WTC11 (cell line): ENCODE measurements at regions not wholly inside any gene's neighbourhood (a gene's known extent, or its start where the extent isn't known, plus 50 kb on each side); places are given as distances from the start of the nearest gene placed in this dataset.

Experiments
- ATAC-seq: fragments of 200-7000 bp; cut with Tn5 transposase; 2 replicates; pipeline ENCODE4 v1.10.0; 2021; ENCODE audit warnings: mild to moderate bottlenecking, moderate library complexity
- CTCF ChIA-PET: fragments of 300-600 bp; sonication (Branson Sonifier 250); formaldehyde crosslinking; loops from one replicate; lab custom pipeline; 2021; ENCODE audit warnings: antibody characterized with exemption; lab: Charles Lee
- POLR2A ChIA-PET: fragments of 350-600 bp; sonication (Branson Sonifier 250); formaldehyde crosslinking; loops from one replicate; lab custom pipeline; 2021; ENCODE audit warnings: antibody characterized with exemption; lab: Charles Lee
- DNase-seq: peaks from one replicate; pipeline ENCODE4 v3.0.0; 2021; ENCODE audit warnings: low spot score
- H3K27ac Mint-ChIP-seq: 2 replicates; pipeline ENCODE4 v1.8.0; 2021; ENCODE audit warnings: mixed read lengths
- H3K27me3 Mint-ChIP-seq: 2 replicates; pipeline ENCODE4 v1.8.0; 2021; ENCODE audit warnings: low read depth, mild to moderate bottlenecking, moderate library complexity, mixed read lengths
- H3K36me3 Mint-ChIP-seq: 2 replicates; pipeline ENCODE4 v1.8.0; 2021; ENCODE audit warnings: mixed read lengths
- H3K4me1 Mint-ChIP-seq: 2 replicates; pipeline ENCODE4 v1.8.0; 2022; ENCODE audit warnings: mixed read lengths
- H3K4me3 Mint-ChIP-seq: 2 replicates; pipeline ENCODE4 v1.8.0; 2021; ENCODE audit warnings: mild to moderate bottlenecking, moderate library complexity, mixed read lengths
- H3K9me3 Mint-ChIP-seq: 2 replicates; pipeline ENCODE4 v1.8.0; 2021; ENCODE audit warnings: mixed read lengths
- CBFB ChIP-seq: sonication (generic); formaldehyde crosslinking; IDR thresholded peaks from 2 replicates; pipeline ENCODE4 v1.8.1; 2022; ENCODE audit warnings: mild to moderate bottlenecking, low read depth, missing genetic modification reagents
- CREM ChIP-seq: sonication (generic); formaldehyde crosslinking; IDR thresholded peaks from 2 replicates; pipeline ENCODE4 v1.8.1; 2022; ENCODE audit warnings: mild to moderate bottlenecking, missing genetic modification reagents, moderate library complexity
- ETV6 ChIP-seq: sonication (generic); formaldehyde crosslinking; IDR thresholded peaks from 2 replicates; pipeline ENCODE4 v1.8.1; 2022; ENCODE audit warnings: mild to moderate bottlenecking, missing genetic modification reagents
- GTF2I ChIP-seq: fragments of 250-450 bp; sonication (Bioruptor Pico); conservative IDR thresholded peaks from 2 replicates; pipeline ENCODE4 v1.4.0; 2021; ENCODE audit warnings: mild to moderate bottlenecking
- IRF1 ChIP-seq: sonication (generic); formaldehyde crosslinking; IDR thresholded peaks from 2 replicates; pipeline ENCODE4 v1.8.0; 2023; ENCODE audit warnings: missing genetic modification reagents
- JAZF1 ChIP-seq: fragments of 250-450 bp; sonication (Bioruptor Pico); IDR thresholded peaks from 2 replicates; pipeline ENCODE4 v1.9.0; 2021; ENCODE audit warnings: moderate library complexity, mild to moderate bottlenecking, inconsistent platforms
- JUN ChIP-seq: sonication (generic); formaldehyde crosslinking; IDR thresholded peaks from 2 replicates; pipeline ENCODE4 v1.8.0; 2023; ENCODE audit warnings: mild to moderate bottlenecking, missing genetic modification reagents
- MYBL2 ChIP-seq: sonication (generic); formaldehyde crosslinking; IDR thresholded peaks from 2 replicates; pipeline ENCODE4 v1.8.1; 2023; ENCODE audit warnings: mild to moderate bottlenecking, moderate library complexity, missing genetic modification reagents
- NFE2L1 ChIP-seq: sonication (generic); formaldehyde crosslinking; IDR thresholded peaks from 2 replicates; pipeline ENCODE4 v1.8.1; 2023; ENCODE audit warnings: missing genetic modification reagents
- PREB ChIP-seq: sonication (generic); formaldehyde crosslinking; IDR thresholded peaks from 2 replicates; pipeline ENCODE4 v1.8.1; 2022; ENCODE audit warnings: mild to moderate bottlenecking, missing genetic modification reagents, moderate library complexity, borderline replicate concordance
- RORB ChIP-seq: fragments of 250-450 bp; sonication (Bioruptor Pico); IDR thresholded peaks from 2 replicates; pipeline ENCODE4 v1.9.0; 2021; ENCODE audit warnings: mild to moderate bottlenecking
- SMAD4 ChIP-seq: sonication (generic); formaldehyde crosslinking; IDR thresholded peaks from 2 replicates; pipeline ENCODE4 v1.8.0; 2022; ENCODE audit warnings: mild to moderate bottlenecking, missing genetic modification reagents
- ZNF532 ChIP-seq: fragments of 250-450 bp; sonication (Bioruptor Pico); IDR thresholded peaks from 2 replicates; pipeline ENCODE4 v1.9.0; 2021; ENCODE audit warnings: mild to moderate bottlenecking, borderline replicate concordance
- ZSCAN18 ChIP-seq: fragments of 250-450 bp; sonication (Bioruptor Pico); IDR thresholded peaks from 2 replicates; pipeline ENCODE4 v2.1.2; 2022; ENCODE audit warnings: mild to moderate bottlenecking, moderate library complexity
- TF ChIP-seq, protein P1 (sequence below): fragments of 250-450 bp; sonication (Bioruptor Pico); IDR thresholded peaks from 2 replicates; pipeline ENCODE4 v1.8.0; 2021; ENCODE audit warnings: mild to moderate bottlenecking
- TF ChIP-seq, protein P2 (sequence below): sonication (generic); formaldehyde crosslinking; IDR thresholded peaks from 2 replicates; pipeline ENCODE4 v1.8.1; 2022; ENCODE audit warnings: low read depth, mild to moderate bottlenecking, moderate library complexity, missing genetic modification reagents, borderline replicate concordance
- TF ChIP-seq, protein P3 (sequence below): sonication (generic); formaldehyde crosslinking; IDR thresholded peaks from 2 replicates; pipeline ENCODE4 v1.8.0; 2022; ENCODE audit warnings: missing genetic modification reagents
- TF ChIP-seq, protein P4 (sequence below): sonication (generic); formaldehyde crosslinking; IDR thresholded peaks from 2 replicates; pipeline ENCODE4 v1.8.1; 2023; ENCODE audit warnings: mild to moderate bottlenecking, missing genetic modification reagents

- H3K27me3 Mint-ChIP-seq = no peaks in the 10 kb centered on the region
- ATAC-seq = no peak
- no peaks in the 10 kb centered on the region for H3K9me3 Mint-ChIP-seq
- DNase-seq = no peak
- ChIA-PET CTCF (interaction anchor here (1.0 kb wide), 1 partner anchor 10 kb away, joined by 4 read pairs; no protein-coding TSS in a partner anchor), POLR2A (no interaction called here)
- H3K27ac Mint-ChIP-seq = no peak overlapping the region; the same call in 1 of the 2 replicates
- TF ChIP-seq, protein P1, sequence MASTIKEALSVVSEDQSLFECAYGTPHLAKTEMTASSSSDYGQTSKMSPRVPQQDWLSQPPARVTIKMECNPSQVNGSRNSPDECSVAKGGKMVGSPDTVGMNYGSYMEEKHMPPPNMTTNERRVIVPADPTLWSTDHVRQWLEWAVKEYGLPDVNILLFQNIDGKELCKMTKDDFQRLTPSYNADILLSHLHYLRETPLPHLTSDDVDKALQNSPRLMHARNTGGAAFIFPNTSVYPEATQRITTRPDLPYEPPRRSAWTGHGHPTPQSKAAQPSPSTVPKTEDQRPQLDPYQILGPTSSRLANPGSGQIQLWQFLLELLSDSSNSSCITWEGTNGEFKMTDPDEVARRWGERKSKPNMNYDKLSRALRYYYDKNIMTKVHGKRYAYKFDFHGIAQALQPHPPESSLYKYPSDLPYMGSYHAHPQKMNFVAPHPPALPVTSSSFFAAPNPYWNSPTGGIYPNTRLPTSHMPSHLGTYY (CRISPR knock-in tag) = no peak
- TF ChIP-seq CBFB = no peak
- no peak for TF ChIP-seq CREM (CRISPR knock-in tag)
- TF ChIP-seq IRF1 (CRISPR knock-in tag) = no peak
- TF ChIP-seq SMAD4 (CRISPR knock-in tag) = no peak
- TF ChIP-seq JAZF1 (CRISPR knock-in tag) = no peak
- TF ChIP-seq RORB (CRISPR knock-in tag) = no peak
- TF ChIP-seq, protein P2, sequence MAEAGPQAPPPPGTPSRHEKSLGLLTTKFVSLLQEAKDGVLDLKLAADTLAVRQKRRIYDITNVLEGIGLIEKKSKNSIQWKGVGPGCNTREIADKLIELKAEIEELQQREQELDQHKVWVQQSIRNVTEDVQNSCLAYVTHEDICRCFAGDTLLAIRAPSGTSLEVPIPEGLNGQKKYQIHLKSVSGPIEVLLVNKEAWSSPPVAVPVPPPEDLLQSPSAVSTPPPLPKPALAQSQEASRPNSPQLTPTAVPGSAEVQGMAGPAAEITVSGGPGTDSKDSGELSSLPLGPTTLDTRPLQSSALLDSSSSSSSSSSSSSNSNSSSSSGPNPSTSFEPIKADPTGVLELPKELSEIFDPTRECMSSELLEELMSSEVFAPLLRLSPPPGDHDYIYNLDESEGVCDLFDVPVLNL (CRISPR knock-in tag) = no peak
- TF ChIP-seq, protein P3, sequence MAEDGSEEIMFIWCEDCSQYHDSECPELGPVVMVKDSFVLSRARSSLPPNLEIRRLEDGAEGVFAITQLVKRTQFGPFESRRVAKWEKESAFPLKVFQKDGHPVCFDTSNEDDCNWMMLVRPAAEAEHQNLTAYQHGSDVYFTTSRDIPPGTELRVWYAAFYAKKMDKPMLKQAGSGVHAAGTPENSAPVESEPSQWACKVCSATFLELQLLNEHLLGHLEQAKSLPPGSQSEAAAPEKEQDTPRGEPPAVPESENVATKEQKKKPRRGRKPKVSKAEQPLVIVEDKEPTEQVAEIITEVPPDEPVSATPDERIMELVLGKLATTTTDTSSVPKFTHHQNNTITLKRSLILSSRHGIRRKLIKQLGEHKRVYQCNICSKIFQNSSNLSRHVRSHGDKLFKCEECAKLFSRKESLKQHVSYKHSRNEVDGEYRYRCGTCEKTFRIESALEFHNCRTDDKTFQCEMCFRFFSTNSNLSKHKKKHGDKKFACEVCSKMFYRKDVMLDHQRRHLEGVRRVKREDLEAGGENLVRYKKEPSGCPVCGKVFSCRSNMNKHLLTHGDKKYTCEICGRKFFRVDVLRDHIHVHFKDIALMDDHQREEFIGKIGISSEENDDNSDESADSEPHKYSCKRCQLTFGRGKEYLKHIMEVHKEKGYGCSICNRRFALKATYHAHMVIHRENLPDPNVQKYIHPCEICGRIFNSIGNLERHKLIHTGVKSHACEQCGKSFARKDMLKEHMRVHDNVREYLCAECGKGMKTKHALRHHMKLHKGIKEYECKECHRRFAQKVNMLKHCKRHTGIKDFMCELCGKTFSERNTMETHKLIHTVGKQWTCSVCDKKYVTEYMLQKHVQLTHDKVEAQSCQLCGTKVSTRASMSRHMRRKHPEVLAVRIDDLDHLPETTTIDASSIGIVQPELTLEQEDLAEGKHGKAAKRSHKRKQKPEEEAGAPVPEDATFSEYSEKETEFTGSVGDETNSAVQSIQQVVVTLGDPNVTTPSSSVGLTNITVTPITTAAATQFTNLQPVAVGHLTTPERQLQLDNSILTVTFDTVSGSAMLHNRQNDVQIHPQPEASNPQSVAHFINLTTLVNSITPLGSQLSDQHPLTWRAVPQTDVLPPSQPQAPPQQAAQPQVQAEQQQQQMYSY = no peak
- TF ChIP-seq, protein P4, sequence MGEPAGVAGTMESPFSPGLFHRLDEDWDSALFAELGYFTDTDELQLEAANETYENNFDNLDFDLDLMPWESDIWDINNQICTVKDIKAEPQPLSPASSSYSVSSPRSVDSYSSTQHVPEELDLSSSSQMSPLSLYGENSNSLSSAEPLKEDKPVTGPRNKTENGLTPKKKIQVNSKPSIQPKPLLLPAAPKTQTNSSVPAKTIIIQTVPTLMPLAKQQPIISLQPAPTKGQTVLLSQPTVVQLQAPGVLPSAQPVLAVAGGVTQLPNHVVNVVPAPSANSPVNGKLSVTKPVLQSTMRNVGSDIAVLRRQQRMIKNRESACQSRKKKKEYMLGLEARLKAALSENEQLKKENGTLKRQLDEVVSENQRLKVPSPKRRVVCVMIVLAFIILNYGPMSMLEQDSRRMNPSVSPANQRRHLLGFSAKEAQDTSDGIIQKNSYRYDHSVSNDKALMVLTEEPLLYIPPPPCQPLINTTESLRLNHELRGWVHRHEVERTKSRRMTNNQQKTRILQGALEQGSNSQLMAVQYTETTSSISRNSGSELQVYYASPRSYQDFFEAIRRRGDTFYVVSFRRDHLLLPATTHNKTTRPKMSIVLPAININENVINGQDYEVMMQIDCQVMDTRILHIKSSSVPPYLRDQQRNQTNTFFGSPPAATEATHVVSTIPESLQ (CRISPR knock-in tag) = no peak
- TF ChIP-seq JUN (CRISPR knock-in tag) = no peak
- TF ChIP-seq NFE2L1 (CRISPR knock-in tag) = no peak
- TF ChIP-seq ETV6 = no peak
- no peak for TF ChIP-seq GTF2I (CRISPR knock-in tag)
- TF ChIP-seq MYBL2 = no peak
- no peaks in the 10 kb centered on the region for H3K36me3 Mint-ChIP-seq
- peaks cover 8% of the 10 kb centered on the region; the same call in 1 of the 2 replicates for H3K4me1 Mint-ChIP-seq
- H3K4me3 Mint-ChIP-seq = no peak overlapping the region
These were observed 96.3 kb upstream of the SLC44A3 start for GRCh38 chr1:94723894-94724293.

GRCh38 chr1:94723463-94723862, 96.7 kb upstream of the SLC44A3 start:
- peaks cover 8% of the 10 kb centered on the region; the same call in 1 of the 2 replicates for H3K4me1 Mint-ChIP-seq
- ATAC-seq = no peak
- H3K9me3 Mint-ChIP-seq = no peaks in the 10 kb centered on the region
- ChIA-PET POLR2A (no interaction called here), CTCF (interaction anchor here (1.0 kb wide), 1 partner anchor 10 kb away, joined by 4 read pairs; no protein-coding TSS in a partner anchor)
- no peak overlapping the region for H3K4me3 Mint-ChIP-seq
- no peak for DNase-seq
- H3K36me3 Mint-ChIP-seq = no peaks in the 10 kb centered on the region
- no peak overlapping the region for H3K27ac Mint-ChIP-seq
- no peaks in the 10 kb centered on the region for H3K27me3 Mint-ChIP-seq
- TF ChIP-seq ZNF532 (CRISPR knock-in tag) = no peak
- TF ChIP-seq PREB (CRISPR knock-in tag) = no peak
- TF ChIP-seq ZSCAN18 (CRISPR knock-in tag) = no peak
